ENCODE measurements at regions not wholly inside any gene's neighbourhood (a gene's known extent, or its start where the extent isn't known, plus 50 kb on each side); places are given as distances from the start of the nearest gene placed in this dataset.

DNA sequence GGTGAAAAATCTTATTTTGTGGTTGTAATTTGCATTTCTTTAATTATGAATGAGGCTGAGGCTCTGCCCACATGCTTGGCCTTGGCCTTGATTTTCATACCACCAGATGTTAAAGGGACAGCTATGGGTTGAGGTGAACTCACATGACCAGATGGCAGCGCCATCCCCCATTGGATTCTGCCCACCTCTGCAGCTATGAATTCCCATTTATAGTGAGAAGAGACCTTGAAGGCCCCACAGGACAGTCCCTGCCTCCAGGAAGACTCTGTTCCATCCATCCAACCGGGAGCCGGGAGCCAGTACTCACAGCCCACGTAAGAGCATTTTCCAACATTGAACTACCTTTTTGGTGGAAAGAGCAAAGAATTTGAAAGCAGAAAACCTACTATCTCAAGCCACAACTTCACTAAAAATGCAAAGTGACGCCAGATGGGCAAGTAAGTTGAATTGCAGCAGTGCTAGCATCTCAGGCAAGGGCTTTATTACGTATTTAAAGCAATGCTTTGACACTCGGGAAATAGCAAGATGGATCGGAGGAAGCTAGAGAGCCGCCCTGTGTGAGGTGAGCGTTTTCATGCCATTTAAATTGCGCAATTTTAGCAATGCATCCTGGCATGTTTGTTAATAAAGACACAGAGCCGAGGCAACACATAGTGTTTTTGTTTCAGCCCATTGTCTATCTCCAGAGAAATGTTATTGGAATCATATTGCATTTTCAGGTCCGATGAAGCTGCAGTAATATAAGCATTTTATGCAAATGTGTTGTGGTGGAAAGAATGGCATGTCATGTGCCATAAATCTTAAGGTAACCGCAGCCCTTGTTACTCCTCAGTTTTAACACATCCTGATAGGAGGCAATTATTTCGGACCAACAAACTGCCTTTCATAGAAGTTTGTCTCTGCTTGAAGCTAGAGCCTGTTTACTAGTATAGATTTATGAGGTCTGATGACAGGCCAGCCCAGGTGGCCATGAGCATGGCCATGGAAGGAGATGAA lies 273.4 kb upstream of the TNRC6C start:
- no peak for DNase-seq (ENCODE audit: low read depth in 2 of 2)

DNA sequence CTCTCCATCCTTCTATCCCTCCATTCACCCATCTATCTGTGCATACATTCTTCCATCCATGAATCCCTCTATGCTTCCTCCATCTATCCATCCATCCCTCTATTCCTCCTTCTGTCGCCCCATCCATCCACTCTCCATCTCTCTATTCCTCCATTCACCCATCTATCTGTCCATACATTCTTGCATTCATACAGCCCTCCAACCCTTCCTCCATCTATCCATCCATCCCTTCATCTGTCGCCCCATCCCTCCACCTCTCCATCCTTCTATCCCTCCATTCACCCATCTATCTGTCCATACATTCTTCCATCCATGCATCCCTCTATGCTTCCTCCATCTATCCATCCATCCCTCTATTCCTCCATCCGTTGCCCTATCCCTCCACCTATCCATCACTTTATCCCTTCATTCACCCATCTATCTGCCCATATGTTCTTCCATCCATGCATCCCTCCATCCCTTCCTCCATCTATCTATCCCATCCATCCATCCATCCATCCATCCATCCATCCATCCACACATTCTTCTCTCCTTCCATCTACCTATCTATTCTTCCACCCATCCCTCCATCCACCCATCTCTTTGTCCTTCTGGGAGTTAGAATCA lies 272.5 kb upstream of the TNRC6C start:
- no peak for DNase-seq (ENCODE audit: low read depth in 2 of 2)

DNA sequence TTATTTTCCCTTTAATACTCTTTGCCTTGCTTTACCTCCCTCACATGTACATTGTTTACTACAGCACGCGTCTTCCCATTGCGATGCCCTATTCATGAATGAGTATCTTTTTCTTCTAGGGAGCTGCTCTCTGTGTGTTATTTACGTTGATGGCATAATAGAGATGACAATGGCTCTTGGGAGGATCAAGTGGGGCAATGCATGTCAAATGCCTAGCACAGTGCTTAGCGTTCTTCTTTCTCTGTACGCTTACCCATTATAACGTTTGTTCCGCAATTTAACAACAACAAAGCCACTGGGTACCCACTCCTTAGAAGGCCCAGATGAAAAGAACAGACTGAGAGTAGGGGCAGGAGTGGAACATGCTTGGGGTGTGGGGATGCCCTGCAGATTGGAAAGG lies 271.6 kb upstream of the TNRC6C start:
- no peak for DNase-seq (ENCODE audit: low read depth in 2 of 2)

DNA sequence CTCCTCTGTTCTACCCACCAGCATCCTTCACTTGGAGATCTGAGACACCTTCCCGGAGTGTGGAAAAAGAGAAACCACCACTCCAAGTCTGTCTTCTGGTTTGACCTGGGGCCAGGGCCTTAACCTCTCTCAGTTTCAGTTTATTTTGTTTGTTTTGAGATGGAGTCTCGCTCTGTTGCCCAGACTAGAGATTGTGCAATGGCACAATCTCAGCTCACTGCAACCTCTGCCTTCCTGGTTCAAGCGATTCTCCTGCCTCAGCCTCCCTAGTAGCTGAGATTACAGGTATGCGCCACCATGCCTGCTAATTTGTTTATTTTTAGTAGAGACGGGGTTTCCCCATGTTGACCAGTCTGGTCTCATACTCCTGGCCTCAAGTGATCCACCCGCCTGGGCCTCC lies 271.1 kb upstream of the TNRC6C start:
- DNase-seq (ENCODE audit: low read depth in 2 of 2), result no peak

DNA sequence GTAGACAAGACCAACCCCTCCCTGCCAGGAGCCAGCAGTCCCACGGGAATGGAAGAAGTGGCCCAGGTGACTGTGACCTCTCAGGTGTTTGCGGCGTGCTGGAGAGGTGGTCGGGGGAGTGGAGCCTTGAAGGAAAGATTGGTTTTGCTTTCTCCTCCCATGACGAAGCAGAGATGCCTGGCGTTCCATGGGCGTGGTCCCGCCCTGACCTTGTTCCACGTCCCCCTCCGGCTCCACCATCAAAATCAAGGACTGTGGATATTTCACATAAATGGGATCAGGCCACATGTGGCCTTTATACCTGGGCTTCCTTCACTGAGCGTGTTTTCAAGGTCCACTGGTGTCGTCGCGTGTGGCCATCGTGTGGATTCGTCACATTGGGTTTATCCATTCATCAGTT lies 270.6 kb upstream of the TNRC6C start:
- DNase-seq (ENCODE audit: low read depth in 2 of 2), result no peak

DNA sequence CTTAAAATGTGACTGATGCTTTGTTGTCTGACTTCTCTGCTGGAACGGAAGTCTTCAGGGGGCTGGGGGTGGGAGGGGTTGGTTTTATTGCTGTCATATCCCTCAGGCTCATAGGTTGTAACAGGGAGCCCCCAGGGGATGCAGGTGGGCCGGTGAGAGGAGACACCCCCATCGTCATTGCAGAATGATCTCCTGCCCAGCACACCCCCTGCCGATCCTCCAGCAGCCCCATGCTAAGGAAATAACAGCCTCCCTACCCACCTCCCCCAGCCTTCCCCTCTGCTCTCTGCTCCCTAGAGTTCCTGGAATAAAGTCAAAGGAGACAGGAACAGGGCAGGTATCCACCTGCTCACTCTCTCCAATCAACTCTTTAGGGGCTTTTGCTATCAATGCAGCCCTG lies 270.1 kb upstream of the TNRC6C start:
- DNase-seq (ENCODE audit: low read depth in 2 of 2), result no peak

DNA sequence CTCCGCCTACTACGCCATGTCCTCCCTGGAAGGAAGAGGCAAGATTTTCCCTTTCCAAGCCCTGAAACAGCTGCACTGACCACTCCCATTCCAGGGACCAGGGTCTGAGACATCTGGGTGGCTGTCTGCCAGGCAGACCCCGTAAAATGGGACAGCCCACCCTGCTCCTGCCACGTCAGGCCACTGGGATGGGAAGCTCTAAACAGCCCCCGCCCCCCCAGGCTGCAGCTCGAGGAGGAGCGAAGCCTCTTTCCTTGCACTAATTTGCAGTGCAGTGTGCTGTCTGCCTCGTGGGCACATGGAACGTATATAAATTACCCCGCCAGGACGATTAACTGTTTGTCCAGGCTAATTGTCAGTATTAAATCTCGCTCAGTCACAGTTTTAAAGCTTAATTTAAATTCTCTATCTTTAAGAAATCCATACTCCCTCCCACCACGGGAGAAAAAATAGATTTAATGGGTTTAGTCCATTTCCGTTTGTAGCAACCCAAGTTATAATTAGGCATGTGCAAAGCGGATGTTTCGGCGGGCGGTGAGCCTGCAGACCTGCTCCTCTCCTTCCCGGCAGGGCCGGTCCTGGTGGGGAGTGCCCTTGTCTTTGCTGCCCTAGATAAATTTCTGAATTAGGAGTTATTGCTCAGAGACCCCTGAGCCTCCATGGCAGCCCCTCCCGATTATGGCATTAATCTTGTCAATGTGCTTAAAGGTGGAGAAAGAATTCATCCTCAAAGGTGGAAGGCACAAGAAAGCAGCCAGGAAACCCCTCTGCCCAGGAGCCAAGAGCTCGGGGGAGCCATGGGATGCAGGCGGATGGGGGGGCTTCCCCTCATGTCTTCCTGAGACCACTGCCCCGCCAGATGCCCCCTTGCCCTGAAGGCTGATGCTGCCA lies 268.0 kb upstream of the TNRC6C start:
- no peak for DNase-seq (ENCODE audit: low read depth in 2 of 2)

DNA sequence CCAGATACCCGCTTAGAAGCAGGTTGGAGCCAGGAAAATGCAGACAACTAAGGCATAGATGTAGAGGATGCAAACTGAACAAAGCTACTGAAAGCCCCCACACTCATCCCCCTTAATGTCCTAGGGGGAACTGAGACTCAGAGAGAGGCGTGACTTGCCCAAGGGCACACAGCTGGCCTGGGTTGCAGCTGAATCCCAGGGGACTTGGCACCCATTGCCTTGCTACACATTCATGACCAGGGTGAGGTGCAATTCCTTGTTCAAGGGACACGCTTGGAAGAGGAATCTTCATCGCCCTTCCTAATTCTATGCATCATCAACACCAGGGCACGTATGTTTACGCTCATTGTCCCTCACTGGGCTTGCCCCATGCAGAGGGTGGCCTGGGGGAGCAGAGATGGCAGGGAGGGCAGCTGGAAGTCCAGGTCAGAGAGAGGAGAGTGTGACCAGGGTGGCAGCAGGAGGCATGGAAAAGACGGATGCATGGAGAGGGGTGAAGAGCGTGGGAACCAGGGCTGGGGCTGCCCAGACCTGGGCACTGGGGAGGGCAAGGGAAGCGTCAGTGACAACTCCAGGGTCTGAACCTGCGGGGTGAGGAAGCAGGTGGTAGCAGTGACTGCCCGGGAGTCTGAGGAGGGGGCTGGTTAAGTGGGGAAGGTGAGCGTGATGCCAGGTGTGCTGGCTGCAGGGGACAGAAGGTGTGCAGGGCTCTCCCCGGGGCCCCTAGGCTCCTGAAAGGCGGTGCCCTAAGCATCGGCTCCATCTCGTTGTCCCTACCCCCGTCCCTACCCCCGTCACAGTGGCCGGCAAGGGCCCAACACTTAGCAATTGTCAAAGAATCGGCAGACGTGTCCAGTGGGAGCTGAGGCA lies 267.1 kb upstream of the TNRC6C start:
- DNase-seq (ENCODE audit: low read depth in 2 of 2), result no peak

DNA sequence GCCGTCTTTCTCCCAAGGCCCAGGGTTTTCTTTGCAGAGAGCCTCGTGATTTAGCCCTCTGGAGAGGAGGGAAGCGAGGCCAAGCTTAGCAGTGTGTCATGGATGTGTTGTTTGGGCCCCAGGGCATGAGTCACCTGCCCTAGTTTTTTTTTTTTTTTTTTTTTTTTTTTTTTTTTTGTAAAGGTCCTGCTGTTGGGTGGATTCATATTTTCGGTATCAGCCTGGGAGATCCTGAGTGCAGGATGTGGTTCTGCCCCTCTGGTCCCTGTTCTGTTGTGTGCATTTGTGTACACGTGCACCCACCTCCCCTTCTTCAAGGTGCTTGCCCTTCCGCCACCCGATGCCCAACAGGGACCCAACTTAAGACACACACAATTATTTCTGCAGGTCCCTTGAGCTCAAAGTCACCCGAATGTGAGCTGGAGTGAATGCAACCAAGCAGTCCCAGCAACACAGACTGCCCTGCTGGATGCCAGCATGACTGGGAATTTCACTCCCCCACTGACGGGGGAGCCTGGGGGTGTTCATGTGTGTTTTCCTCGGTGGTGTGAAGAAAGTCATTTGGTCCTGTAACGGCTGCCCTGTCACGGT lies 265.8 kb upstream of the TNRC6C start:
- DNase-seq (ENCODE audit: low read depth in 2 of 2), result no peak

DNA sequence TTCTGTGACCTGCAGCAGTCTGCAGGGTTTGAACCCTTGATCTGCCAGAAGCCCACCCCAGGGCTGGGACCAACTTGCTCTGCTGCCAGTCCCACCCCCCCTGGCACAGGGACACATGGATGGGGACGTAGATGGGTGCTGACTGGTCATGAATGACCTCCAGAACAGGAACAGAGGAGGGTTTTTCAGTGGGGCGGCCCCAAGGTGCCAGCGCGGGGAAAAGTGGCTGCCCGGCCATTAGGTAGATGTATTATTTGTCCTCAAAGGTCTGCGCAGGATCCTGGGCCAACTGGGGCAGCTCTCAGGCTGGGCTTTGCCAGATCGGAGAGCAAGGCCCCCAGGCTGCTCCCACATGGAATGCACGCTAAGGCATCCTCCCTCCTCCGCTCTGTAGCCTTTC lies 265.2 kb upstream of the TNRC6C start:
- no peak for DNase-seq (ENCODE audit: low read depth in 2 of 2)

DNA sequence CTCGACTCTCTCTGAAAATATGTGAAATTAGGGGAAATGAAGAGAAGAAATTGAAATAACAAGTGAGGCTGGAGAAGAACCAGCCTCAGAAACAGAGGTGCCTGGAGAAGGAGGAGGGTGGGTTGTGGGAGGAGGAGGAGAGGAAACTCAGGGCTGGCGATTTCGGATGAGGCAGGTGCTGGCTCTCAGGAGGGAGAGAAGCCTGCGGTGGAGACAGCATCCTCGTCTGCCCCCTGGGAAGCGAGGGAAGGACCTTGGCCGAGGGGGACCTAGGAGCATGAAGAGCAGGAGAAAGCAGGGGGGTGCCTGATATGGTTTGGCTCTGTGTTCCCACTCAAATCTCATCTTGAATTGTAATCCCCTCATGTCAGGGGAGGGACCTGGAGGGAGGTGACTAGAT lies 264.7 kb upstream of the TNRC6C start:
- DNase-seq (ENCODE audit: low read depth in 2 of 2), result no peak

DNA sequence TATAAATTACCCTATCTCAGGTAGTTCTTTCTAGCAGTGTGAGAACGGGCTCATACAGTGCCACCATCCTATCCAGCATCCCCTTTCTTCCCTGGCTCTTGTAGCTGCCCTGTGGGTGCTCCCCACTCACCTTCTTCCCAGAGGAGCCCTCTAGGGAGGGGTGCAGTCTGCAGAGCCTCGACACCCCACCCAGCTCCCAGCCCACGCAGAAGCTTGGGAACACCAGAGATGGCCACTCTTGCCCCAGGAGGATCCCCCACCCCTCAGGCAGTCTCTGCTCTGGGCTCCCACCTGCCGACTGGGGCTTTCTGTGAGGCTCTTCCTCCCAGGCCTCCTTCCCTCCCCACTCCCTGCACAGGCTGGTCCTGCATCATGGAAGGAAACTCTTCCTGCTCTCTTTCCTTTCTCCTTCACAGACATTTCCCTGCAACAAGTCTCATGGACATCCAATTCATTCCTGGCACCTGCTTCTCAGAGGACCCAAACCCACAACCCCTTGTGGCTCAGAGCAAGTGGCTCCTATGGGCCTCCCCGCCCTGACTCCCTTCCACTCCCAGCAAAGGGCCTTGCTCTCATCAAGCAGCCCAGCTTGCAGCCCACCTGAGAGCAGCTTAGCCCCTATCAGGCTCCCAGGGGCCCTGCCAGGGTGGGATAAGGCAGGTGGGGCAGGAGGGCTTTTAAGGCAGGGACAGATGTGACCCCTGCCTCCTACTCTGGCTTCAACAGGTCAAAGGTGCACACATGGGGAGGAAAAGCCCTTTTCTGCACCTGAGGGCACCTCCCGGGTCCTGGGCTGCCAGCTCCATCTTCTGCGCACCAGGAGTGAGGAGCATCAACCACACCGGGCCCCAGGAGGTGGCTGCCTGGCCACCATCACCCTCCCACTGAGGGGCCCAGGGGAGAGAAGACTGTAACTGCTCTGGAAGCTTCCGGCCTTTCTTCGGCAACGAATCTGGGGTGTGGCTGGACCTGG lies 263.8 kb upstream of the TNRC6C start:
- DNase-seq (ENCODE audit: low read depth in 2 of 2), result no peak

DNA sequence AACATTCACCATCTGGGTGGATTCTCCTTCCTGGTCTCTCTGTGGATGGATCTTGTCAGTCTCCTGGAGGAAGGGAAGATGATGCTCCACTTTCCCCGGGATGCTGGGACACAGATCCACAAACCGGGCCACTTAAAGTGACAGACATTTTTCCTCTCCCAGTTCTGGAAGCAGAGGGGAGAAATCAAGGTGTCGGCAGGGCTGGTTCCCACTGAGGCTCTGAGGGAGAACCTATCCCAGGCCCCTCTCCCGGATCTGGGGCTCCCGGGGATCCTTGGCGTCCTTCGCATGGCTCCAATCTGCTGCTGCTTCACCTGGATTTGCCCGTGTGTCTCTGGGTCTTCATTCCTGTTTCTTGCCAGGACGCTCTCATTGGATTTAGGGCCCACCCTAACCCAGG lies 263.1 kb upstream of the TNRC6C start:
- no peak for DNase-seq (ENCODE audit: low read depth in 2 of 2)

DNA sequence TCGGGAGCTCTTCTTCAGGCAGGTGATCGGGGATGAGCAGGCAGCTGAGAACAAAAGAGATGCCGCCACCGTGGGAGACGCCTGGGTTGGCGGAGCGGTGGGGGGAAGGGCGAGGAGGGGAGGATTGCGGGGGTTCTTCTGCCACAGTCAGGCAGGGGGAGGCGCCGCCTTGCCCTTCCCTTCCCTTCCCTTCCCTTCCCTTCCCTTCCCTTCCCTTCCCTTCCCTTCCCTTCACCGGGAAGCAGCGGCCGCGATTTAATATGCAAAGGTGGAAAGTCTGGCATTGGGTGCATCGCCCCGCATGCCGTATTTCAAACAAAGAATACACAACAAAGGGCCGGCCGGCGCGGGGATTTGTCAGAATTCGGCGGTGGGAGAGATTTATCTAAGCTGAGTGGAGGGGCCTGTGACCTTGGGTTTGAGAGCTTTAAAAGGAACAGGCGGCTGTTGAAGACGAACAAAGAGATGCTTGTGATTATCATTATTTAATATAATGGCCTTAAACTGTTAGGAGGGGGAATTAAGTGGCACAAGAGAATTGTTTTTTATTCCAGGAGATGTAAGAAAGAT lies 262.3 kb upstream of the TNRC6C start:
- no peak for DNase-seq (ENCODE audit: low read depth in 2 of 2)

DNA sequence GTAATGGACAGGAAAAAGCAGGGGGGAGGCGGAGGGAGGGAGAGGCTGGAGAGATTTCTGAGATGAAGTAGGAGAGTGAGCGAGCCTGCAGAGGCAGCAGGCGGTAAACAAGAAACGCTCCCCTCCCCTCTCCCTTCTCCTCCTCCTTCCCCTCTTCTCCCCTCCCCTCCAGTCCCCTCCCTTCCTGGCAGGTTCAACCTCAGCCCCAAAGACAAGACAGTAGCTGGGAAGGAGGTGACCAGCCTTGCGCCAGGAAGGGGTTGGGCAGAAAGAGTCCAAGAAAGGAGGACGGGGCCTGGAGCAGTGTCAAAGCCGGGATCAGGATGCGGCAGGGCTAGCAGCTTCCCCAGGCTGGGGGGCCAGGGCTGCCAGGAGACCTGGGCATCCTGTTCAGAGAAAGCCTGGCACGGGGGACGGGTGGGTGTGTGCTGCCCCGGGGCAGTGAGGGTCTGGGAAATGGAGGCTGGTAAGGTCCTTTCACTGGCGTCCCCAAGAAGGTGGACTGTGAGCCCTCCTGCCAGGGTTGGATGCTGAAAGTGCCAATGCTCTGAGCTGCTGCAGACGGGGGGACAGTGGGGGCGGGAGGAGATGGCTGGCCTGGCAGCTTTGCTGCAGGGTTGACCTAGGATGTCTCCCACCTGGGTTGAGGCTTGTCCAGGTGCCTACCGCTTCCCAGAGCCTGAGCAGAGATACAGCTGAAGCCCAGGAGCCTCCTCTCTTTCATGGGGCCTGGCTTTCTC lies 261.6 kb upstream of the TNRC6C start:
- DNase-seq (ENCODE audit: low read depth in 2 of 2), result no peak

DNA sequence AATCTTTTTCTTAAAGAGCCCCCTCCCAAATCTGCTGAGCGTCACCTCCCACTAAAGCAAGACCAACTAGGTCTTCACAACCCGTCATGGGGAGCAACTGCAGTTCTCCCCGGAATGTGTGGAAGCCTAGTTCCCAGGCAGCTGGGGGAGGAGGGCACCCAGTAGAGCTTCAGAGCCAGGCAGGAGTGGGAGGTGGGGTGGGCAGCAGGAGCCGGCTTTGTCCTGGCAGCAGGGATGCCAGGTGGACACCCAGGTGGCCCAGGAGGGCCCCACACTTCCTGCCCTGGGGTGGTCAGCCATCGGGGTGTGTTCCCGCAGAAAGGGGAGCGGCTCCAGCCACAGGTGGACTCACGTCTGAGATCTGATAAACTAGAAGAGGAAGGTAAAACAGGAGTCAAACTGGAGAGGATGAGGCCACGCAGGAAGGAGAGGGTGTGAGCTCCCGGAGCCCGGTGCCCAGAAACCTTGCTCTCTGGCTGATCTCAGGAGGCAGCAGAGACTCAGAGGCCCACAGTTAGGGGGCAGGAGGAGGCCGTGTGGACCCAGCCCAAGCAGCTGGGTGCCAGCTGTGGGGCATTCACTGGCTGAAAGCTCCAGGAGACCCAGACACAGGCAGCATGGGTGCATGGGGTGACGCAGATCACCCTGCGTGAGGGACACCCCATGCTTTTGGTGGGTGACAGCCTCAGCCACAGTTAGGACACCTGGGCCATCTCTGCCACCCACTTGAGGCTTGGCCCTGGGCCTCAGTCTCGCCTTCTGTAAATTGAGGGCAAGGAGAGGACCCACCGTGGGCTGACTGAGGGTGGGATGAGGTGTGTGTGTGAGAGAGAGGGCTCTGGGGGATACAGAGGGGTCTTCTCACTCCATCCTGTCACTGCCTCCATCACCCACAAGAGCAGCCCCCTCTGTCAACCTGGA lies 260.8 kb upstream of the TNRC6C start:
- no peak for DNase-seq (ENCODE audit: low read depth in 2 of 2)

DNA sequence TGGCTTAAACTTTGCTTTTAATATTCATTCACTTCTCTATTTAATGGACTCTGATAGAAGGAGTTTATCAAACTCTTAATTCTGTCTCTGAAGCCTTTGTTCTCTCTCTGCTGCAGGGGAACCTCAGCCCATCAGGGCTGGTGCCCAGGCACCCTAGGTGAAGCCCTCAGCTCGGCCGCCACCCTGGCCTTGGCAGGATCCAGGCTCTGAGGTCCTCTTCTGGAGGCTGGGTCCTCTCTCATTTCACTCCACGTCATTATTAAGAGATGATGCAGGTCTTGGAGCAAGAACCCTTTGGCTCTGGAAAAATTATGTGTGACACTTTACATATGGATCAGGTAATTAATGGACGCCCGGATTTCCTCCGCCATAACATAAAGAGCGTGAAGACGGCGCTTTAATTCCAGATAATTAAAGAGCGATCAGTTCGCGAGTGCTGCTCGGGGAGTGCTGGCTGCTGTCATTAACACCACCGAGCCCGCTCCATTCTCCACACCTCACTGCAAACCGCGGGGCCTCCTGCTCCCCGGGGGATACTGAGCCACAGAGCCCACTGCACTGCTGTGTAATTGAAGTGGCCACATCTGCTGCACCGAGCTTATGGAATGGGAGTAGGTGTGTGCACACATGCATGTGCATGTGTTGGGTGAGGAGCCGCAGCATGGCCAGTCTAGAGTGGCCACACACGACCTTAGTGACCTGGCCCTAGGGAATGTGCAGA lies 259.4 kb upstream of the TNRC6C start:
- DNase-seq (ENCODE audit: low read depth in 2 of 2), result no peak

Data from stimulated activated CD4-positive, alpha-beta T cell treated with anti-CD3 and anti-CD28 coated beads, Interleukin-1b, Interleukin-23, amount 100 ng/mL, for 4 hours (primary cell).